ENCODE measurements at regions not wholly inside any gene's neighbourhood (a gene's known extent, or its start where the extent isn't known, plus 50 kb on each side); places are given as distances from the start of the nearest gene placed in this dataset.

DNA sequence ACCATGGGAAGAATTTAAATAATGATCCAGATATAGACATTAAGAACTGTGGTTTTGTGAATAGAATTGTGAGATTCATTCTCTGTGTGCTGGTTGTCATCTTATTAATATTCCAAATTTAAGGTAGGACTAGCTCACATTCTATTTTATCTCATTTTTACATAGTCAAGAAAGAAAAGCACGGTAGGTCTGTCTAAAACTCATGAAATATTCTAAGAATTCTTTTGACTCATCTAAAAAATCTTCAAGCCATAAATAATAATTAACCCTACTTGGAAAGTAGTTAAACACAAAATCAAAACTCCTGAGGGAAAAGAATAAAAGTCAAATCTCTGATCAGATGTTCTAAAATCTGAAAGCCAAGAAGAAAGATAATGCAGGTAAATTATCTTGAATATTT, 388.8 kb upstream of the CHAC2 start:
- Histone ChIP-seq H3K36me3 (no peaks in the 10 kb centered on the region), H3K4me3 (ENCODE audit: low read depth in 1 of 2, low read length in 1 of 2) (no peak overlapping the region), H3K4me1 (ENCODE audit: control insufficient read depth in 1 of 2, insufficient read depth in 1 of 2, low read depth in 1 of 2, low read length in 1 of 2) (no peaks in the 10 kb centered on the region), H3K9me3 (no peaks in the 10 kb centered on the region), H3K27me3 (no peaks in the 10 kb centered on the region), H3K27ac (no peak overlapping the region)
- TF ChIP-seq, protein P1, sequence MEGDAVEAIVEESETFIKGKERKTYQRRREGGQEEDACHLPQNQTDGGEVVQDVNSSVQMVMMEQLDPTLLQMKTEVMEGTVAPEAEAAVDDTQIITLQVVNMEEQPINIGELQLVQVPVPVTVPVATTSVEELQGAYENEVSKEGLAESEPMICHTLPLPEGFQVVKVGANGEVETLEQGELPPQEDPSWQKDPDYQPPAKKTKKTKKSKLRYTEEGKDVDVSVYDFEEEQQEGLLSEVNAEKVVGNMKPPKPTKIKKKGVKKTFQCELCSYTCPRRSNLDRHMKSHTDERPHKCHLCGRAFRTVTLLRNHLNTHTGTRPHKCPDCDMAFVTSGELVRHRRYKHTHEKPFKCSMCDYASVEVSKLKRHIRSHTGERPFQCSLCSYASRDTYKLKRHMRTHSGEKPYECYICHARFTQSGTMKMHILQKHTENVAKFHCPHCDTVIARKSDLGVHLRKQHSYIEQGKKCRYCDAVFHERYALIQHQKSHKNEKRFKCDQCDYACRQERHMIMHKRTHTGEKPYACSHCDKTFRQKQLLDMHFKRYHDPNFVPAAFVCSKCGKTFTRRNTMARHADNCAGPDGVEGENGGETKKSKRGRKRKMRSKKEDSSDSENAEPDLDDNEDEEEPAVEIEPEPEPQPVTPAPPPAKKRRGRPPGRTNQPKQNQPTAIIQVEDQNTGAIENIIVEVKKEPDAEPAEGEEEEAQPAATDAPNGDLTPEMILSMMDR (IDR thresholded peaks at IDR 0.05): no peak

DNA sequence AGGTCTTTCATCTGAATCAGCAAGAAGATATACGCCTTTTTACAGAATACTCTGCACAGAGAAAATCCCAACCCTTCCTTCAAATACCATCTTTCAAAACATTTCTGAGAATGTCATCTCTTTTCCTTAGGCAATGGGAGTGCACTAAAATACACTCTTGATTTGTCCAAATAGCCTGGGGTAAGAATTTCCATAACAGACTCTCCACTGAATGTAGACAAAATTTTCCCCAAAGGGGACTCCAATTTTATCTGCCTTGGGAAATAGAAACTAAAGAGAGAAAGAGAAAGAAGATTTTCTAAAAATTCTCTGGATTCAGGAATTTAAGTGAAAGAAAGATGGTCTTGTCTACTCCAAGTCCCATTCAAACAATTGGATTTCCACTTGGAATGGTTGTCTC, 394.5 kb upstream of the CHAC2 start:
- Histone ChIP-seq H3K27ac (no peak overlapping the region), H3K9me3 (no peaks in the 10 kb centered on the region), H3K27me3 (no peaks in the 10 kb centered on the region), H3K4me3 (ENCODE audit: low read depth in 1 of 2, low read length in 1 of 2) (no peak overlapping the region), H3K36me3 (no peaks in the 10 kb centered on the region), H3K4me1 (ENCODE audit: control insufficient read depth in 1 of 2, insufficient read depth in 1 of 2, low read depth in 1 of 2, low read length in 1 of 2) (no peaks in the 10 kb centered on the region)
- TF ChIP-seq, protein P1 (IDR thresholded peaks at IDR 0.05): no peak

DNA sequence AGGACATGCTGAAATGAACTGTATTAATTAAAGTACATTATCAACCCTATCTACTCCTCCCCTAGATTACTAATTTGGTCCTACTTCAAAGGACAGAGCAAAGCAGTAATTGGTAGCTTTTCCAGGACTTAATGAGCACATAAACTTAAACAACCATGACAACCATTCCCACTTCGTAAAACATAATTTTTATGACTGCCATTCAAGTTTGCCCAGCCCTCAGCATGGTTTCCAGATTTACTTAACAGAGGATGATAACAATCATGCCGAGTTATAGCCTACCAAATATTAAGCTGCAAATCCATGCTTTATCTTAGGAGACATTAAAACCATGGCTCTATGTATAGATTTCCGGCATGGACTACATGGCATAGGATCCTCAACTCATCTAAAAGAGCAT, 401.1 kb upstream of the CHAC2 start:
- no peaks in the 10 kb centered on the region for H3K9me3 ChIP-seq
- no peak overlapping the region for H3K4me3 ChIP-seq (ENCODE audit: low read depth in 1 of 2, low read length in 1 of 2)
- H3K4me1 ChIP-seq (ENCODE audit: control insufficient read depth in 1 of 2, insufficient read depth in 1 of 2, low read depth in 1 of 2, low read length in 1 of 2): no peaks in the 10 kb centered on the region
- TF ChIP-seq, protein P1 (IDR thresholded peaks at IDR 0.05): no peak
- no peaks in the 10 kb centered on the region for H3K36me3 ChIP-seq
- H3K27ac ChIP-seq: no peak overlapping the region
- H3K27me3 ChIP-seq: no peaks in the 10 kb centered on the region

DNA sequence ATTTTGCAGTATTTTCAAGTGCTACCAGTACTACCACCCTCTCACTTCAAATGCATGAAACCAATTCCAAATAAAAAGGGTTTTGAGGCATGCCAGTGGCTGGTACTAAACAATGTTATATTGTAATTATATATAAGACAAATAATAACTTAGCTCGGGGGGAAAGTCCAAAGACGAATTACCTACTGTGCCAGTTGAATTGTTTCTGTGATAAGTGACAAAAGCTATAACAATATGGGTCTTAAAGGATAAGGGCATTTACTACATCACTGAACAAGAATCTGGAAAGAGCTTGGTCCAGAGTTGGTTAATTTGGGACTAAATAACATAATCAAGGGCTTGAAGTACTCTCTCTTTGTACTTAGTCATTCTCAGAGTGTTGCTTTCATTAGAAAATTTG, 404.7 kb upstream of the CHAC2 start:
- TF ChIP-seq, protein P1 (IDR thresholded peaks at IDR 0.05): no peak
- Histone ChIP-seq H3K27me3 (no peaks in the 10 kb centered on the region), H3K27ac (no peak overlapping the region)

DNA sequence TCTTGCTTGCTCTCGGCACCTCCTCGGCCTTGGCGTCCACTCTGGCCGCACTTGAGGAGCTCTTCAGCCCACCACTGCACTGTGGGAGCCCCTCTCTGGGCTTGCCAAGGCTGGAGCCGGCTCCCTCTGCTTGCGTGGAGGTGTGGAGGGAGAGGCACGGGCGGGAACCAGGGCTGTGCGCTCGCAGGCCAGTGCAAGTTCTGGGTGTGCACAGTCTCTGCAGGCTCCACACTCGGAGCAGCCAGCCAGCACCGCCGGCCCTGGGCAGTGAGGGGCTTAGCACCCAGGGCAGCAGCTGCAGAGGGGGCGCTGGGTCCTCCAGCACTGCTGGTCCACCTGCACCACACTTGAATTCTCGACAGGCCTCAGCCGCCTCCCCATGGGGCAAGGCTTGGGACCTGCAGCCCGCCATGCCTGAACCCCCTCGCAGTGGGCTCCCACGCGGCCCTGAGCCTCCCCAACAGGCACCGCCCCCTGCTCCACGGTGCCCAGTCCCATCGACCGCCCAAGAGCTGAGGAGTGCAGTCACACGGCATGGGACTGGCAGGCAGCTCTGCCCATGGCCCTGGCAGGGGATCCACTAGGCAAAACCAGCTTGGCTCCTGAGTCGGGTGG, 411.2 kb upstream of the CHAC2 start:
- TF ChIP-seq, protein P1 (IDR thresholded peaks at IDR 0.05): no peak
- no peaks in the 10 kb centered on the region for H3K27me3 ChIP-seq
- H3K4me3 ChIP-seq (ENCODE audit: low read depth in 1 of 2, low read length in 1 of 2): no peak overlapping the region
- H3K4me1 ChIP-seq (ENCODE audit: control insufficient read depth in 1 of 2, insufficient read depth in 1 of 2, low read depth in 1 of 2, low read length in 1 of 2): no peaks in the 10 kb centered on the region
- H3K36me3 ChIP-seq: no peaks in the 10 kb centered on the region
- H3K9me3 ChIP-seq: peaks cover 5% of the 10 kb centered on the region
- no peak overlapping the region for H3K27ac ChIP-seq

More for the DNA sequence above, 404.7 kb upstream of the CHAC2 start:
- Histone ChIP-seq H3K4me1 (ENCODE audit: control insufficient read depth in 1 of 2, insufficient read depth in 1 of 2, low read depth in 1 of 2, low read length in 1 of 2) (no peaks in the 10 kb centered on the region), H3K4me3 (ENCODE audit: low read depth in 1 of 2, low read length in 1 of 2) (no peak overlapping the region), H3K9me3 (no peaks in the 10 kb centered on the region), H3K36me3 (no peaks in the 10 kb centered on the region)
